ENCODE measurements at regions not wholly inside any gene's neighbourhood (a gene's known extent, or its start where the extent isn't known, plus 50 kb on each side); places are given as distances from the start of the nearest gene placed in this dataset.
"Not testable (repeated sequence)": the region's sequence is repeated elsewhere in the genome, so short reads cannot be mapped to it uniquely, and the experiment has no call there.

DNA sequence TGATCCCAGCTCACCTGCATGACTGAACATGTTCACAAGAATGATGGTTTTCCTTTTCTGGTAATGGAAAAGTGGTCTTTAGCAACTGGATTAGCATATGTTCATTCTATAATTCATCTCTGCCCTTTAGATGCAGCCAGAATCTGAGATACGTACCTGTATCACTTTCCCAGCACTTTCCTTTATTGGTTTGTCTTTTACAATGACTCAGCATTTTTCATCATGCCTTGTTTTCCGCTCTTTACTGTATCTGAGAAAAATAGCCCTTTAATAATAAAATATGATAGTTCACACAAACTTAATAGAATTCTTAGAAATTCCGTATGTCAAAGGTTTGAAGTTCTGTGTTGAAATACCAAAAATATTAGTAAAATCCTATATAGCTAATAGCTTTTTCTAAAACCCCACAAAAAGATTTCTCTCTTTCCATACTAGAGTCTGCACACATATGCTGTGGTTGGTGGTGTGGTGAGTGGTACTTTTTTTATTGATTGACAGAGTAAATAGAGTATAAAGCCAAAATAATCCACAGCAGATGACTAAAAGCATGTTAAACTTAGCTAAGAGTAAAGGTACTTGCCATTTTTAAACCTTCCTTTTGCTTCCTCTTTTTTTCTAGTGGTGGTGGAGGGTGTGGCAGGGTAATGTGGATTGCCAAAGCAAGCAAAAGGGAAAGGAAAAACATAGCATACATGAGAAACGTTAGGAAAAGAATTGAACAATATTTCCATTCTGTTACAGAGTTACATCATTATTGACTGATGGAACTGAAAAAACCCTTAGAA lies 328.9 kb upstream of the RBMS3 start:
- no peak for DNase-seq

DNA sequence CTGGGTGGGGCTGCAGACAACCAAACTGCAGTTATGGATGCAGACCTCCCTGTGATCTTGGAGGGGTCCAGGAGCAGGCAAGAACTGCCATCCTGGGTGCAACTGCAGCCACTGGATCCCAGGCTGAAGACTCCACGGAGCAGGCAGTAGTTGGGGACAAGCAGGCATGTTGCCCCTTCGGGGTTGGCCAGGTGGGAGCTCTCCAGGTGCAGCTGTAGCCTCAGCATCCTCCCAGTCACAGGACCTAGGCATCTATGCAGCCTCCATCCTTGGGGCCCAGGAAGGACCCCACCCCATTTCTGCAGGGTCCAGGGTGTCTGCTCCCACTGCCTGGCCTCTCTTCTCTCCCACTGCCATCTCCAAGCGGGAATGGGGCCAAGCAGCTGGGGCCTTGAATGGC lies 322.2 kb upstream of the RBMS3 start:
- no peak for DNase-seq

GRCh38 chr3:28971156-28971555 lies 309.7 kb upstream of the RBMS3 start:
- no peak for DNase-seq

DNA sequence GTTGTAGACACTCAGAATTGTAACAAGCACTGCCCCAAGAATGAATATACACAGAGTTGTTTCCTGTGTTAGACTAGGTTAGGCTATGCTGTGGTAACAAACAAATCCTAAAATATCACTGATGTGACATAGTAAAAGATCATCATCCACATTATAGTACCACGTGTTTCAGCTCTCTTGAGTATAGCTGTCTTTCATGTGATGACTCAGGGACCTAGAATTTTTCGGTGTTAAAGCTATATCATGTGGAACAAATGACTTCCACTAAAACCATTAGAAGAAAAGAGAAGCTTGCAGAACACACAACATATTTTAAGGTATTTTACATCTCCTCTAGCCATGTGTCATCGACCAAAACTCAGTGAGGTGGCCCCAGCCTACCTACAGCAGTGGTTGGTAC lies 307.9 kb upstream of the RBMS3 start:
- no peak for DNase-seq

GRCh38 chr3:28973609-28974008 lies 307.3 kb upstream of the RBMS3 start:
- DNase-seq, result no peak

GRCh38 chr3:28978092-28978491 lies 302.8 kb upstream of the RBMS3 start:
- no peak for DNase-seq

DNA sequence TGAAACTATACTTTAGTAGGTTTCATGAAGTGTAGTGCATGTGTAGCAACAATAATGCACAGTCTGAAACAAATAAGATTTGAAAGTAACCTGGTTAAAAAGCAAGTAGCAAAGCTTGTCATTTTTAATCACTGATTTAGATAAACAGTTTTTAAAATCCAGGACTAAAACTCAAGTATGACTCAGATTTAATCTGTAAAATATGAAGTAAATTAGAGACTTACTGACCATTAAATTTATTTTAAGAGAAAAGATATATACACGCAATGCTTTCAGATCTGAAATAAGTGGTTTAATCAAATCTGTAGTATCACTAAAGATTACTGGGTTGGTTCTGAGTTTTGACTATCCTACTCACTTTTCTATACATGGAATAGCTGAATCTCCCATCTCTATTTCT lies 300.7 kb upstream of the RBMS3 start:
- DNase-seq, result no peak

- DNase-seq, result no peak
Observed at GRCh38 chr3:28980631-28981030, 300.2 kb upstream of the RBMS3 start.

GRCh38 chr3:28982906-28983305 lies 298.0 kb upstream of the RBMS3 start:
- no peak for DNase-seq

GRCh38 chr3:28986922-28987321 lies 293.9 kb upstream of the RBMS3 start:
- no peak for DNase-seq

- no peak for DNase-seq
Observed at GRCh38 chr3:28989646-28990089, 291.2 kb upstream of the RBMS3 start.

DNA sequence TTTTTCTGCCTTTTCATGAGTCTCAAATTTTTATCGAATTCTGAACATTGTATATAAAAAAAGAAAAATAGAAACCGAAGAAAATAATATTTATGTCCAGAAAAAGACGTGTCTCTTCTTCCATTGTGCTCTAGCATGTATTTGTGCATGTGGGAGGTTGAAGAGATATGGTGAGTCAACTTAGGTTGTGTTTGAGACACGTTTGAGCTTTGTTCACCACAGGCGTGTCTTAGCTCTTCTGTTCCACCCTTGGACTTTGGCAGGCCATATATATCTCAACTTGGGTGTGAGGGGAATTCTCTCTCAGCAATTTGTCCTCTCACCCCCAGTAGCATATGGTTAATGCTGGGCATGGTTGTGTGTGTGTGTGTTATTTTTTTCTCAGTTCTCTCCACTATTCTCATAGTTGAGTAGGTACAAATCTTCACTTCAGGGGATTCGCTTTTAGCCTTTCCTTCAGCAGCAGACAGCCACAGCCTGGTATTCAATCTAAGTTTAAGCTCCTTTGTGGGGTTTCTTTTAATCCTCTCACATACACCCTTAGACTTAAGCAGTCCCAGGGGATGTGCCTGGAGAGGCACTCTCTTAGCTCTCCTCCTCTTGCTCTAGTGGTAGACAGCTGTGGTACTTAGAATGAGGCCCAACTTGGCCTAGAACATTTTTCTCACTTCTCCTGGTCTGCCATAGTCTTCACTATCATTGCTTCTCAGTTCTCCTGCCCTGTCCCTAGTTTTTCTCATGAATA lies 286.5 kb upstream of the RBMS3 start:
- DNase-seq, result no peak

GRCh38 chr3:29004885-29005599 lies 275.8 kb upstream of the RBMS3 start:
- DNase-seq, result no peak

GRCh38 chr3:29005862-29006261 lies 275.0 kb upstream of the RBMS3 start:
- DNase-seq, result no peak

DNA sequence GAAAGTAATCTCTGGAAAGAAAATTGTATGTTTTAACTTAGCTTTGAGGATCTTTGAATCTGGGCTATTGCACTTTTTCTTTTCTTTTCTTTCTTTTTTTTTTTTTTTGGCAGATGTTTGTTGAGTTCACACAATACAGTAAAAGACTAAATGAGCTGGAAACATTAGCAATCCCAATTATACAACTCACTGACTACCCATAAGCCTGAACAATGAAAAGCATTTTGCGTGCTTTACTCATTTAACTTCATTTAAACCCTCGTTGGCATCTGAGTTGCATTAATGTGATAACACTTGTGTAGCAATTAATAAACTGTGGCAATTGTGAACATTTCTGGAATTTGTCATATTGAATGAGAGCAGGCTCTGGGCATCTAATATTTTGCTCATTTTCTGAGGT lies 269.4 kb upstream of the RBMS3 start:
- DNase-seq, result no peak

- DNase-seq, result no peak
Observed at GRCh38 chr3:29011966-29012365, 268.9 kb upstream of the RBMS3 start.

GRCh38 chr3:29022976-29023375 lies 257.9 kb upstream of the RBMS3 start:
- DNase-seq, result no peak

GRCh38 chr3:29026286-29026685 lies 254.6 kb upstream of the RBMS3 start:
- no peak for DNase-seq

- no peak for DNase-seq
Observed at GRCh38 chr3:29026959-29027358, 253.9 kb upstream of the RBMS3 start.

DNA sequence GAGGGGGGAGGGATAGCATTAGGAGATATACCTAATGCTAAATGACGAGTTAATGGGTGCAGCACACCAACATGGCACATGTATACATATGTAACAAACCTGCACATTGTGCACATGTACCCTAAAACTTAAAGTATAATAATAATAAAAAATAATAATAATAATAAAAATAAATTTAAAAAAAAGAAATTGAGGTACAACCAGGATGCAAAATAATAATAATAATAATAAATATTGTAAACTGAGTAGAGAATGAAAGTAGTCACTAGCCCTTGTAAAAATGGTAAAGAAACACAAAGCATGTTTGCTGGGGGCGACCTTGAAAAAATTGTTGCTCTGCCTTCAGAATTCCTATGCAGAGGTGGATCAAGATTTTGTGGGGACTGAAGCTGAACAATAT lies 249.7 kb upstream of the RBMS3 start:
- not testable (repeated sequence) for DNase-seq

GRCh38 chr3:29033511-29033910 lies 247.4 kb upstream of the RBMS3 start:
- DNase-seq, result no peak

GRCh38 chr3:29050155-29050554 lies 230.7 kb upstream of the RBMS3 start:
- DNase-seq, result no peak

DNA sequence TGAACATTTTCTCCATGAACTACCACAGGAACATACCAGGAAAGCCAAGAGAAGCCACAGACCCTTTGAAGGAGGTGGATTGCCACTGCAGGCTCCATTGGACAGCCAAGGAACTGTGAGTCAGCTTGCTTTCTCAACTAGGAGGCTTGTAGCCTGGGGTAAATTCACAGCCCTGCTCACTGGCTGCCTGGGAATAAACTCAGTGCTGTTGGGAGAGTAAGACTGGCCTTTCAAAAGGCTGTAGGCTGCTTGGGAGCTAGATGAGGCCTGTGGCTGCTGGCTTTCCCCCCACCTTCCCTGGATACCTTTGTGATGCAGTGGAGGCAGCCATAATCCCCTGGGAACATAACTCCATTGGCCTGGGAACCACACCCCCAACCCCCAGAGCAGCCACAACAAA lies 223.5 kb upstream of the RBMS3 start:
- DNase-seq, result no peak

- no peak for DNase-seq
Observed at GRCh38 chr3:29064085-29064484, 216.8 kb upstream of the RBMS3 start.

All from hindlimb muscle (tissue), 1 donor.